Thyroid gland (tissue), 4 donors: ENCODE measurements at regions not wholly inside any gene's neighbourhood (a gene's known extent, or its start where the extent isn't known, plus 50 kb on each side); places are given as distances from the start of the nearest gene placed in this dataset.

Experiments used
- CTCF ChIP-seq, 6 experiments: fragments of 200-600 bp in 3 of 6; fragments of 450-650 bp in 3 of 6; sonication (generic) in 3 of 6; IDR thresholded peaks; one replicate each; pipeline ENCODE4 v1.5.1; 2016 to 2019; ENCODE audit warnings: antibody characterized with exemption in 6 of 6, mild to moderate bottlenecking in 2 of 6, inconsistent platforms in 1 of 6, moderate library complexity in 1 of 6
- POLR2A ChIP-seq, 2 donors: fragments of 450-650 bp; IDR thresholded peaks; one replicate each; pipeline ENCODE4 v1.6.1; 2017; ENCODE audit warnings: antibody characterized with exemption in 2 of 2, mild to moderate bottlenecking in 2 of 2, moderate library complexity in 1 of 2

GRCh38 chr1:166328956-166329355 is 162.2 kb upstream of the FAM78B start:
- TF ChIP-seq CTCF (IDR thresholded peaks at IDR 0.05) (no peak), POLR2A (IDR thresholded peaks at IDR 0.05) (no peak)
